GM23338 (cell line): ENCODE measurements at regions not wholly inside any gene's neighbourhood (a gene's known extent, or its start where the extent isn't known, plus 50 kb on each side); places are given as distances from the start of the nearest gene placed in this dataset.

Source experiments
- ATAC-seq: fragments of 200-7000 bp; cut with Tn5 transposase; 3 replicates; pipeline ENCODE4 v1.9.1; 2020
- DNase-seq: peaks from one replicate; pipeline ENCODE4 v3.0.0-alpha.2; 2015; ENCODE audit warnings: low spot score
- H2AFZ ChIP-seq: fragments of 200-600 bp; sonication (generic); 2 replicates; pipeline ENCODE4 v1.8.0; 2016; ENCODE audit warnings: antibody characterized with exemption, mild to moderate bottlenecking, moderate library complexity
- H3F3A ChIP-seq: fragments of 200-600 bp; sonication (generic); replicated peaks from 2 replicates; pipeline ENCODE4 v1.8.0; 2017; ENCODE audit warnings: antibody characterized with exemption, mixed run types, low read depth
- H3K27ac ChIP-seq: fragments of 200-600 bp; sonication (generic); 2 replicates; pipeline ENCODE4 v1.6.1; 2016; ENCODE audit warnings: low read depth
- H3K27me3 ChIP-seq: fragments of 200-600 bp; sonication (generic); 2 replicates; pipeline ENCODE4 v1.8.0; 2016; ENCODE audit warnings: mild to moderate bottlenecking, mixed run types, moderate library complexity; ENCODE audit not compliant: insufficient read depth
- H3K36me3 ChIP-seq: fragments of 200-600 bp; sonication (generic); 2 replicates; pipeline ENCODE4 v1.8.0; 2016; ENCODE audit warnings: mild to moderate bottlenecking; ENCODE audit not compliant: insufficient read depth
- H3K4me1 ChIP-seq: fragments of 200-600 bp; sonication (generic); 2 replicates; pipeline ENCODE4 v1.8.0; 2016; ENCODE audit warnings: mild to moderate bottlenecking, moderate library complexity; ENCODE audit not compliant: insufficient read depth
- H3K4me2 ChIP-seq: fragments of 200-600 bp; sonication (generic); 2 replicates; pipeline ENCODE4 v1.7.1; 2017; ENCODE audit warnings: mixed run types
- H3K4me3 ChIP-seq: fragments of 200-600 bp; sonication (generic); 2 replicates; pipeline ENCODE4 v1.6.1; 2016; ENCODE audit warnings: mixed run types
- H3K79me2 ChIP-seq: fragments of 200-600 bp; sonication (generic); replicated peaks from 2 replicates; pipeline ENCODE4 v1.8.0; 2017; ENCODE audit warnings: mild to moderate bottlenecking; ENCODE audit not compliant: insufficient read depth
- H3K9me2 ChIP-seq: fragments of 200-600 bp; sonication (generic); 2 replicates; pipeline ENCODE4 v1.8.0; 2017; ENCODE audit not compliant: insufficient read depth
- H4K20me1 ChIP-seq: fragments of 200-600 bp; sonication (generic); replicated peaks from 2 replicates; pipeline ENCODE4 v1.8.0; 2017; ENCODE audit warnings: mild to moderate bottlenecking; ENCODE audit not compliant: insufficient read depth
- H3K27ac Mint-ChIP-seq: 2 replicates; pipeline ENCODE4 v1.8.0; 2020; ENCODE audit warnings: inconsistent platforms, mild to moderate bottlenecking, moderate library complexity, mixed read lengths
- H3K27me3 Mint-ChIP-seq: 3 replicates; pipeline ENCODE4 v1.8.0; 2022; ENCODE audit warnings: low read depth, mild to moderate bottlenecking, moderate library complexity, mixed read lengths, inconsistent platforms; ENCODE audit not compliant: insufficient read depth, poor library complexity
- H3K36me3 Mint-ChIP-seq: 3 replicates; pipeline ENCODE4 v1.8.0; 2021; ENCODE audit warnings: low read depth, mild to moderate bottlenecking, inconsistent platforms, moderate library complexity, mixed read lengths
- H3K4me1 Mint-ChIP-seq: 3 replicates; pipeline ENCODE4 v1.8.0; 2020; ENCODE audit warnings: mild to moderate bottlenecking, inconsistent platforms, mixed read lengths
- H3K4me3 Mint-ChIP-seq: 3 replicates; pipeline ENCODE4 v1.8.0; 2021; ENCODE audit warnings: moderate library complexity, mild to moderate bottlenecking, inconsistent platforms, mixed read lengths
- H3K9me3 Mint-ChIP-seq: 3 replicates; pipeline ENCODE4 v1.8.0; 2020; ENCODE audit warnings: moderate library complexity, mild to moderate bottlenecking, inconsistent platforms, mixed read lengths
- CREB1 ChIP-seq: fragments of 250-450 bp; sonication (Bioruptor Pico); IDR thresholded peaks from 2 replicates; pipeline ENCODE4 v1.5.0; 2020; ENCODE audit warnings: low read depth, mild to moderate bottlenecking, moderate library complexity
- CTCF ChIP-seq, 2 experiments: fragments of 200-600 bp in 1 of 2; sonication (generic) in 1 of 2; conservative IDR thresholded peaks; 2 replicates each; pipeline versions ENCODE4 v1.5.1 to v1.6.1; 2016 to 2017; ENCODE audit warnings: antibody characterized with exemption in 2 of 2, low read depth in 2 of 2, mild to moderate bottlenecking in 2 of 2, moderate library complexity in 1 of 2
- ETS1 ChIP-seq: IDR thresholded peaks from 2 replicates; pipeline ENCODE4 v1.6.1; 2016; ENCODE audit warnings: antibody characterized with exemption
- EZH2 ChIP-seq: fragments of 200-600 bp; sonication (generic); IDR thresholded peaks from one replicate; pipeline ENCODE4 v1.8.0; 2017; ENCODE audit warnings: antibody characterized with exemption, mild to moderate bottlenecking, low read depth; ENCODE audit not compliant: unreplicated experiment
- EZH2phosphoT487 ChIP-seq: fragments of 200-600 bp; sonication (generic); IDR thresholded peaks from one replicate; pipeline ENCODE4 v1.8.1; 2018; ENCODE audit warnings: antibody characterized with exemption; ENCODE audit not compliant: unreplicated experiment
- POLR2AphosphoS5 ChIP-seq: IDR thresholded peaks from 2 replicates; pipeline ENCODE4 v1.6.1; 2016; ENCODE audit warnings: antibody characterized with exemption, low read depth
- REST ChIP-seq: IDR thresholded peaks from one replicate; pipeline ENCODE4 v1.6.1; 2018; ENCODE audit warnings: antibody characterized with exemption; ENCODE audit not compliant: unreplicated experiment
- STAT1 ChIP-seq: IDR thresholded peaks from one replicate; pipeline ENCODE4 v1.6.1; 2016; ENCODE audit warnings: antibody characterized with exemption; ENCODE audit not compliant: unreplicated experiment
- ZNF114 ChIP-seq: fragments of 250-450 bp; sonication (Bioruptor Pico); IDR thresholded peaks from 2 replicates; pipeline ENCODE4 v1.5.0; 2020; ENCODE audit warnings: mild to moderate bottlenecking, moderate library complexity
- ZNF331 ChIP-seq: fragments of 250-450 bp; sonication (Bioruptor Pico); IDR thresholded peaks from 2 replicates; pipeline ENCODE4 v1.5.0; 2020; ENCODE audit warnings: low read depth, mild to moderate bottlenecking, moderate library complexity
- ZNF462 ChIP-seq: fragments of 250-450 bp; sonication (Bioruptor Pico); IDR thresholded peaks from 2 replicates; pipeline ENCODE4 v1.5.0; 2020; ENCODE audit warnings: mild to moderate bottlenecking, moderate library complexity

- TF ChIP-seq ZNF462 (CRISPR knock-in tag), result no peak
Measured at GRCh38 chr2:26530240-26530540, 52.3 kb upstream of the OTOF start (continued).

GRCh38 chr2:26529406-26530239 lies 51.7 kb upstream of the OTOF start:
- H3K27me3 ChIP-seq, result no peaks in the 10 kb centered on the region
- H3F3A ChIP-seq, result no peaks in the 10 kb centered on the region
- Mint-ChIP-seq H3K4me1 (peaks cover 3% of the 10 kb centered on the region; the same call in 1 of the 3 replicates), H3K9me3 (no peaks in the 10 kb centered on the region), H3K27me3 (peaks cover 1% of the 10 kb centered on the region), H3K36me3 (no peaks in the 10 kb centered on the region), H3K4me3 (no peak overlapping the region), H3K27ac (no peak overlapping the region)
- no peaks in the 10 kb centered on the region for H4K20me1 ChIP-seq
- H3K4me3 ChIP-seq, result no peak overlapping the region
- H3K79me2 ChIP-seq, result no peaks in the 10 kb centered on the region
- DNase-seq, result no peak
- no peaks in the 10 kb centered on the region for H3K4me1 ChIP-seq
- peak; percentile 52 for ATAC-seq
- no peaks in the 10 kb centered on the region for H3K36me3 ChIP-seq
- H3K9me2 ChIP-seq, result no peaks in the 10 kb centered on the region
- H2AFZ ChIP-seq, result no peak overlapping the region
- no peak overlapping the region for H3K4me2 ChIP-seq
- H3K27ac ChIP-seq, result no peak overlapping the region
- TF ChIP-seq EZH2 (no peak), ZNF331 (CRISPR knock-in tag) (no peak), CTCF (conservative IDR thresholded peaks at IDR 0.05; ENCODE audit: low read depth in 2 of 2) (no peak), ZNF114 (CRISPR knock-in tag) (no peak), EZH2phosphoT487 (no peak), POLR2AphosphoS5 (no peak), ETS1 (no peak), CREB1 (CRISPR knock-in tag) (no peak), STAT1 (no peak), REST (no peak)
